Kidney epithelial cell (primary cell): ENCODE measurements at regions not wholly inside any gene's neighbourhood (a gene's known extent, or its start where the extent isn't known, plus 50 kb on each side); places are given as distances from the start of the nearest gene placed in this dataset.

ENCODE experiments used
- DNase-seq: peaks from one replicate; pipeline ENCODE4 v3.0.0-alpha.2; 2010; ENCODE audit warnings: low read depth
- H3K27me3 ChIP-seq: 2 replicates; pipeline ENCODE4 v1.6.0; 2011; ENCODE audit warnings: low read length; ENCODE audit not compliant: control insufficient read depth, insufficient read depth
- H3K36me3 ChIP-seq: 2 replicates; pipeline ENCODE4 v1.5.1; 2011; ENCODE audit warnings: low read length; ENCODE audit not compliant: control insufficient read depth, insufficient read depth
- H3K4me3 ChIP-seq: 2 replicates; pipeline ENCODE4 v1.5.1; 2011; ENCODE audit warnings: low read depth, mild to moderate bottlenecking, control low read depth, low read length
- CTCF ChIP-seq: IDR thresholded peaks from 2 replicates; pipeline ENCODE4 v1.5.1; 2011; ENCODE audit warnings: mild to moderate bottlenecking, moderate library complexity, low read length, control low read depth, inconsistent platforms; ENCODE audit not compliant: insufficient read depth, poor library complexity, severe bottlenecking

DNA sequence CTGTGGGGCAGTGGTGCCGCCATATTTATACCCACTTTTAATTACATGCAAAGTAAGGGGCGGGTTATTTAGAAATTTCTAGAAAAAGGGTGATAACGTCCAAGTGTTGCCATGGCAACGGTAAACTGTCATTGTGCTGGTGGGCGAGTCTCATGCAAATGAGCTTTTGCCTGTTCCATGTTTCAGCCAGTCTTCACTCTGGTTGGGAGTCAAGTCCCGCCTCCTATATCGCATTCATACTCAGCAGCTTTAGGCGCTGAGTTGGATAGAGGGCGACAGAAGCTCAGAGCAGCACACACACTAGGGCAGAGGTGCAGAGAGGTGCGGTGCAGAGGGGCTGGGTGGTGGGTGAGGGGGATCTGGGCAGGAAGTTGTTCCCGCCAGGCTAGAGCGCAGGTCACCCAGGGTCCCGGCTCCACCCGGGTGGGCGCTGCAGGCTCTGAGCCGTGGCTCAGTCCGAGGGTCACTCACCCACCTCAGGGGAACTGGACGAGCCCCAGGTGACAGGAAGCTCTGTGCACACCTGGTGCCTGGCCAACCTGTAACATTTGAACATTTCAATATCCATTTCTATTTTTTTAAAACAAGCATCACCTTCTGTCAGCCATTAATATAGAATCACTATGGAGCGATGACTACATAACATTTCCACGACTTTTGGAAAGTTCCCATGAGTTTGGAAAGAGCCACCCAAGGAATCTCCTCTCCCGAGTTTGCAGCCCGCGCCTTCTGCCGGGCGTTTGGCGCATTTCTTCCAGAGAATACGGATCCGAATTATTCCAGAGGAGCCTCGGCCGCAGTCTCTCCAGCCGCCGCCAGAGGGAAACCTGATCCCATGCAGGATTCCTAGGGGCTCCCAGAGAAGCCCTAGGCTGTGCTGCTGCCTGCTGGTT, 89.1 kb upstream of the PHACTR3 start:
- Histone ChIP-seq H3K27me3 (peaks cover 5% of the 10 kb centered on the region), H3K4me3 (no peak overlapping the region), H3K36me3 (no peaks in the 10 kb centered on the region)
- no peak for DNase-seq
- peak; percentile 95 for TF ChIP-seq CTCF

DNA sequence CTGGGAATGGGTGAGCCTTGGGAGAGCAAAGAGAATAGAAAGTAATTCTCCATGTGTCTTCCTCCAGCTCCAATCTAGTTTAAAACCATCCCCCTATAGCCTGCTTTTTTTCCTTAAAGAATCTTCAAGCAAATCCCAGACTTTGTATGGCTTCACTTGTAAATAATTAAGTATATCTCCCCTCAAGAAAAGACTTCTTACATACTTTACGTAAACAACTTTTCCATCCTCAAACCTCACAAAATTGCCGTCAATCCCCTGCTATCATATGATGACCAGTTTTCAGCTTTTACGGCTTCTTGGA, 88.5 kb upstream of the PHACTR3 start:
- no peak for DNase-seq
- Histone ChIP-seq H3K4me3 (no peak overlapping the region), H3K27me3 (peaks cover 5% of the 10 kb centered on the region), H3K36me3 (no peaks in the 10 kb centered on the region)
- no peak for TF ChIP-seq CTCF

GRCh38 chr20:59518881-59519706, 85.2 kb upstream of the PHACTR3 start:
- H3K27me3 ChIP-seq, result peaks cover 5% of the 10 kb centered on the region
- H3K36me3 ChIP-seq, result no peaks in the 10 kb centered on the region
- H3K4me3 ChIP-seq, result no peak overlapping the region
- peak; percentile 9 for DNase-seq
- peak; percentile 87 for TF ChIP-seq CTCF

DNA sequence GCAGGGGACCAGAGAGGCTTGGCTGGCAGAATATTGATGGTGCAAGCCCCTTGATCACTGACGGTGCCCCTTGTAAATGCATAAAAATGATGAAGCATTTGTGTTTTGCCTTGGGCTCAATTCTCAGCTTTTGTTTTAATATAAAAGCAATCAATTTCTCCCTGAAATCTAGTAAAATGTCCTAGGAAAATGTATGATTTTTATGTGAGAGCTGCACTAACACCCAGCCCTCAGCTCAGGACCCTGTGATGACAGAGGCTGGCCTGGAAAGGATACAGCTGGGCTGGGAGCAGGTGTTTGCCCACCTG, 84.7 kb upstream of the PHACTR3 start:
- Histone ChIP-seq H3K36me3 (no peaks in the 10 kb centered on the region), H3K27me3 (peaks cover 5% of the 10 kb centered on the region), H3K4me3 (no peak overlapping the region)
- no peak for TF ChIP-seq CTCF
- no peak for DNase-seq

DNA sequence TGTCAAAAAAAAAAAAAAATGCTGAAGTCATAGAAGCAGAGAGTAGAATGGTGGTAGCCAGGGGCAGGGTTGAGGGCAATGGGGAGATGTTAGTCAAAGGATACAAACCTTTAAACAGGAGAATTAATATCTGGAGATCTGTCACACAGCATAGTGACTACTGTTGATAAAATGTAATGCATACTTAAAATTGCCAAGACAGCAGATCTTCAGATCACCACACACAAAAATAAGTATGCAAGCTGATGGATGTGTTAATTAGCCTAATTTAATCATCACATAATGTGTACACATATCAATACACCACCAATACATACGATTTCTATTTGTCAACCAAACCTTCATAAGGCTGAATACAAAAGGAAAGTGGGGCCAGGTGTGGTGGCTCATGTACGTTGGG, 83.5 kb upstream of the PHACTR3 start:
- DNase-seq, result no peak
- no peaks in the 10 kb centered on the region for H3K36me3 ChIP-seq
- peaks cover 3% of the 10 kb centered on the region for H3K27me3 ChIP-seq
- no peak overlapping the region for H3K4me3 ChIP-seq
- TF ChIP-seq CTCF, result no peak
